ENCODE measurements at regions not wholly inside any gene's neighbourhood (a gene's known extent, or its start where the extent isn't known, plus 50 kb on each side); places are given as distances from the start of the nearest gene placed in this dataset.

DNA sequence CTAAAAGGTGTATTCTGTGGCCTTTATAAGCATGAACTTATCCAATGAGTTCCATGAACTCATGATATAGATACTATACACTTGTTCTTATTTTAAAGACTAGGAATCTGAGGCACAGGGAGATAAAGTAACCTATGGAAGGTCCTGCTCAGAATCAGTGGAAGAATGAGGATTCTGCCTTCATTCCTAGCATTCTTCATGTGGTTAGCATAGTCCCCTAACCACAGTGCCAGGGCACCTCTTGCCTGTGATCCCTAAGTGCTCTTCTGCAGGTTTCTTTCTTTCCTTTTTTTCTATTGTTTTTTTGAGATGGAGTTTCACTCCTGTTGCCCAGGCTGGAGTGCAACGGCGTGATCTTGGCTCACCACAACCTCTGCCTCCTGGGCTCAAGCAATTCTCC, 174.1 kb downstream of the C9orf152 start:
- TF ChIP-seq, protein P1, sequence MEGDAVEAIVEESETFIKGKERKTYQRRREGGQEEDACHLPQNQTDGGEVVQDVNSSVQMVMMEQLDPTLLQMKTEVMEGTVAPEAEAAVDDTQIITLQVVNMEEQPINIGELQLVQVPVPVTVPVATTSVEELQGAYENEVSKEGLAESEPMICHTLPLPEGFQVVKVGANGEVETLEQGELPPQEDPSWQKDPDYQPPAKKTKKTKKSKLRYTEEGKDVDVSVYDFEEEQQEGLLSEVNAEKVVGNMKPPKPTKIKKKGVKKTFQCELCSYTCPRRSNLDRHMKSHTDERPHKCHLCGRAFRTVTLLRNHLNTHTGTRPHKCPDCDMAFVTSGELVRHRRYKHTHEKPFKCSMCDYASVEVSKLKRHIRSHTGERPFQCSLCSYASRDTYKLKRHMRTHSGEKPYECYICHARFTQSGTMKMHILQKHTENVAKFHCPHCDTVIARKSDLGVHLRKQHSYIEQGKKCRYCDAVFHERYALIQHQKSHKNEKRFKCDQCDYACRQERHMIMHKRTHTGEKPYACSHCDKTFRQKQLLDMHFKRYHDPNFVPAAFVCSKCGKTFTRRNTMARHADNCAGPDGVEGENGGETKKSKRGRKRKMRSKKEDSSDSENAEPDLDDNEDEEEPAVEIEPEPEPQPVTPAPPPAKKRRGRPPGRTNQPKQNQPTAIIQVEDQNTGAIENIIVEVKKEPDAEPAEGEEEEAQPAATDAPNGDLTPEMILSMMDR (IDR thresholded peaks at IDR 0.05), result no peak
- TF ChIP-seq POLR2AphosphoS5 (IDR thresholded peaks at IDR 0.05) (no peak), POLR2A (IDR thresholded peaks at IDR 0.05) (no peak), EP300 (IDR thresholded peaks at IDR 0.05) (no peak)
- H3K4me3 ChIP-seq, result no peak overlapping the region
- no peak for DNase-seq (ENCODE audit: low spot score in 2 of 2)
- no peaks in the 10 kb centered on the region for H3K9me3 ChIP-seq
- no peaks in the 10 kb centered on the region for H3K36me3 ChIP-seq
- 86% methylated on average over 2 of the region's 2 CpGs for WGBS
- H3K4me1 ChIP-seq, result peaks cover 15% of the 10 kb centered on the region
- no peak overlapping the region for H3K27ac ChIP-seq
- H3K27me3 ChIP-seq, result no peaks in the 10 kb centered on the region

DNA sequence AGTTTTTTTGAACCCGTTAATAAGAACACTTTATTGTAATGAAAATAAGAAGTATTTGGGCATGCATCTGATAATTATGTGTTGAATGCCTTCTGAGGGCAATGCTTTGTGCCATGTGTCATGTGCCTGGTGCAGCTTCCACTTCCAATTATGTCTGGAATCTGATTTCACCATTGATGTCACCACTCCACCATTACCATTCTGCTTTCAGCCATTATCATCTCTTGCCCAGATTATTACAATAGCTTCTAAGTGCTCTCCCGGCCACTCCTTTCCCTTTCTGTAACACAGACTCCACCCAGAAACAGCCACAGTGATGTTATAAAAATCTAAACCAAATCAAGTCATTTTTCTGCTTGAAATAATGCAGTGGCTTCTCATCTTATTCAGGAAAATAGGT, 171.7 kb downstream of the C9orf152 start:
- 79% methylated on average over 2 of the region's 2 CpGs for WGBS
- Histone ChIP-seq H3K27me3 (no peaks in the 10 kb centered on the region), H3K9me3 (no peaks in the 10 kb centered on the region), H3K27ac (no peak overlapping the region), H3K4me3 (no peak overlapping the region), H3K4me1 (no peaks in the 10 kb centered on the region), H3K36me3 (no peaks in the 10 kb centered on the region)
- TF ChIP-seq, protein P1 (IDR thresholded peaks at IDR 0.05), result no peak
- TF ChIP-seq POLR2AphosphoS5 (IDR thresholded peaks at IDR 0.05) (no peak), POLR2A (IDR thresholded peaks at IDR 0.05) (no peak), EP300 (IDR thresholded peaks at IDR 0.05) (no peak)
- no peak for DNase-seq (ENCODE audit: low spot score in 2 of 2)

DNA sequence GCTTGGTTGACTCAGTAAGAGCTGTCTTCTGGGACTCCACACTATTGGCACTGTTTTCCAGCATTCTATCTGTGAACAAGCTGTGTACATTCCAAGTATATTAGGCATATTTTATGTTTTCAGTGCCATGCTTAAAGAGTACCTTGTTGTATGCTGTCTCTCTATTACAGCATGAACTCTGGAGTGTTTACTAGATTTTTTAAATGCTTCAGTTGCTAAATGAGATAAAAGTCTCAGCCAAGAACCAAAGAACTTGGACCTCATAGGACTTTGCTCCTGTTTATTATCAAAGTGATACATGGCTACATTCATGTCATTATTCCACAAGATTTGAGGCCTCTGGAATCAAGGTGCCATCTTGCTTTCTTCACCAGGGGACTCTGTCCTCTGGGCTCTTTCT, 167.2 kb downstream of the C9orf152 start:
- Histone ChIP-seq H3K36me3 (no peaks in the 10 kb centered on the region), H3K9me3 (no peaks in the 10 kb centered on the region), H3K4me3 (no peak overlapping the region), H3K27ac (no peak overlapping the region), H3K4me1 (no peaks in the 10 kb centered on the region), H3K27me3 (no peaks in the 10 kb centered on the region)
- TF ChIP-seq POLR2A (IDR thresholded peaks at IDR 0.05) (no peak), POLR2AphosphoS5 (IDR thresholded peaks at IDR 0.05) (no peak), EP300 (IDR thresholded peaks at IDR 0.05) (no peak)
- TF ChIP-seq, protein P1 (IDR thresholded peaks at IDR 0.05), result no peak
- no peak for DNase-seq (ENCODE audit: low spot score in 2 of 2)

DNA sequence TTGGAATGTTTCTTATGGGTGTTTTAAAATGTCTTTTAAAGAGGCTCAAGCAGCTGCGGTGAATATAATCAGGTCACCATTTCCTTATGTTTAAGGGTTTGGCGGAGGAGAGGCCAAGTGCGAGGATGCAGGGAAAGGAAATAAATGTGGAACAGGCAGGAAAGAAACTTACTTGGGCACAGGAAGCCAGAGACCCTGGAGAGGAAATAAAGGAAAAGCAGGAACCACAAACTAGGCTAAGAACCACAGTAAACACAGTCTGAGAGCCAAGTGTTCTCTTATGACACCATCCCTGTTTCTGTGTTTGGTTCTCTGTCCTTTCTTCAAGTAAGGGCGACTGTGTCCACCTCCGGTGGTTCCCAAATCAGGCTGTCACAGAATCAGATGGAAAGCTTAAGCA, 166.5 kb downstream of the C9orf152 start:
- no peak for DNase-seq (ENCODE audit: low spot score in 2 of 2)
- Histone ChIP-seq H3K27ac (no peak overlapping the region), H3K4me1 (no peaks in the 10 kb centered on the region), H3K9me3 (no peaks in the 10 kb centered on the region), H3K4me3 (no peak overlapping the region), H3K36me3 (no peaks in the 10 kb centered on the region), H3K27me3 (no peaks in the 10 kb centered on the region)
- WGBS, result 77% methylated on average over 5 of the region's 5 CpGs
- no peak for TF ChIP-seq POLR2AphosphoS5 (IDR thresholded peaks at IDR 0.05)
- no peak for TF ChIP-seq POLR2A (IDR thresholded peaks at IDR 0.05)
- TF ChIP-seq, protein P1 (IDR thresholded peaks at IDR 0.05), result no peak
- TF ChIP-seq EP300 (IDR thresholded peaks at IDR 0.05), result no peak

DNA sequence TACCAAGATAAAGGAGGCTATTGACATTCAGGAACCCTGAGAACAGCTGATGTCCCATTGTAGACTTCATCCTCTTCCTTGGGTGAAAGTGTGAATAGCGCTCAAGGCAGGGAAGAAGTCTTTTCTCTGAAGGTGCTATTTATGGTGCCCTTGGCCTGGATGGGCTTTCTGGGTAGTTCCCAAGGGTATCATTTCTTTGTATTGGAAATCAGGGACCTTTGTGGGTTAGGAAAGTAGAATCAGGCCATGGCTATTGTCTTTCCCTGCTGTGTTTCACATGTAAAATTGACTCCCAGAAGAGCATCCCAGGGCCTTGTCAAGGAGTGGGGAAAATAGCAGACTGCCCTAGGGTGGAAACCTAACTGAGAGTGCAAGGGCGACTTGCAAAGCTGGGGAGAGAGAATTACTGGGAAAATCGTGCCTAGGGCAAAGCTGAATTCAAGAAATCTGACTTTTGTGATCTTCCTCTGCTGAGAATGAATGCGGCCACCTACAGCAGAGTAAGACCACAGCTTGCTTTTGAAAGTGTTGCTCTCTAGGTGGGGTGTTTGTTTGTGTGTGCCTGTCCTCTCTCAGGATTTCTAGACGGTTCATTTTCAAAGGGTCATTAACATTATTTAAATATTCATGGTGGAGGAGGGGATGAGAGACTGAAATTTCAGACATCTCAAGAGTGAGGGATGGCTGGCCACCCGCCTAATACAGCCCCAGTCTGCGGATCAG, 160.6 kb downstream of the C9orf152 start:
- Histone ChIP-seq H3K27ac (no peak overlapping the region), H3K9me3 (no peaks in the 10 kb centered on the region), H3K36me3 (no peaks in the 10 kb centered on the region), H3K4me3 (peak overlapping the region; percentile 72), H3K4me1 (peaks cover 39% of the 10 kb centered on the region), H3K27me3 (peaks cover 4% of the 10 kb centered on the region)
- no peak for TF ChIP-seq POLR2AphosphoS5 (IDR thresholded peaks at IDR 0.05)
- no peak for TF ChIP-seq POLR2A (IDR thresholded peaks at IDR 0.05)
- no peak for TF ChIP-seq EP300 (IDR thresholded peaks at IDR 0.05)
- TF ChIP-seq, protein P1 (IDR thresholded peaks at IDR 0.05), result no peak
- DNase-seq (ENCODE audit: low spot score in 2 of 2), result no peak
- WGBS, result 63% methylated on average over 7 of the region's 7 CpGs
